CD4-positive, alpha-beta T cell treated with Interleukin-2 at 100 ng/mL for 4 hours (primary cell): ENCODE measurements at regions not wholly inside any gene's neighbourhood (a gene's known extent, or its start where the extent isn't known, plus 50 kb on each side); places are given as distances from the start of the nearest gene placed in this dataset.
A peak's percentile ranks its signal among the peaks of the same experiment; 100 is the strongest.
"Not testable (repeated sequence)": the region's sequence is repeated elsewhere in the genome, so short reads cannot be mapped to it uniquely, and the experiment has no call there.

Source experiments
- DNase-seq: peaks from one replicate; pipeline ENCODE4 v3.0.0-alpha.2; 2020; ENCODE audit warnings: low spot score

- no peak for DNase-seq
These were observed 169.5 kb upstream of the HAPLN1 start for GRCh38 chr5:83889971-83890745.

- no peak for DNase-seq
These were observed 157.5 kb upstream of the HAPLN1 start for GRCh38 chr5:83877911-83878706.

GRCh38 chr5:83871533-83872395 is 151.1 kb upstream of the HAPLN1 start:
- DNase-seq, result no peak

GRCh38 chr5:83866181-83866580 is 145.5 kb upstream of the HAPLN1 start:
- DNase-seq, result no peak

- DNase-seq, result no peak
These were observed 144.9 kb upstream of the HAPLN1 start for GRCh38 chr5:83865579-83865978.

GRCh38 chr5:83864652-83865051 is 144.0 kb upstream of the HAPLN1 start:
- DNase-seq, result no peak

GRCh38 chr5:83857341-83857740 is 136.7 kb upstream of the HAPLN1 start:
- DNase-seq, result no peak

- no peak for DNase-seq
These were observed 136.2 kb upstream of the HAPLN1 start for GRCh38 chr5:83856881-83857280.

GRCh38 chr5:83850412-83850811 is 129.8 kb upstream of the HAPLN1 start:
- DNase-seq, result not testable (repeated sequence)

GRCh38 chr5:83848941-83849340 is 128.3 kb upstream of the HAPLN1 start:
- DNase-seq, result no peak

GRCh38 chr5:83846624-83847350 is 126.1 kb upstream of the HAPLN1 start:
- no peak for DNase-seq

GRCh38 chr5:83844449-83845068 is 123.9 kb upstream of the HAPLN1 start:
- peak; percentile 0 for DNase-seq

GRCh38 chr5:83839788-83840187 is 119.1 kb upstream of the HAPLN1 start:
- DNase-seq, result no peak

GRCh38 chr5:83839256-83839655 is 118.6 kb upstream of the HAPLN1 start:
- no peak for DNase-seq

GRCh38 chr5:83837265-83837907 is 116.7 kb upstream of the HAPLN1 start:
- no peak for DNase-seq

GRCh38 chr5:83834306-83834705 is 113.7 kb upstream of the HAPLN1 start:
- DNase-seq, result no peak

- no peak for DNase-seq
These were observed 111.2 kb upstream of the HAPLN1 start for GRCh38 chr5:83831834-83832233.

- no peak for DNase-seq
These were observed 106.5 kb upstream of the HAPLN1 start for GRCh38 chr5:83827111-83827557.

GRCh38 chr5:83817591-83817990 is 96.9 kb upstream of the HAPLN1 start:
- no peak for DNase-seq

GRCh38 chr5:83815661-83816060 is 95.0 kb upstream of the HAPLN1 start:
- no peak for DNase-seq

- no peak for DNase-seq
These were observed 89.9 kb upstream of the HAPLN1 start for GRCh38 chr5:83810511-83810910.
